Embryonic facial prominence (tissue), 1 donor: ENCODE measurements at regions not wholly inside any gene's neighbourhood (a gene's known extent, or its start where the extent isn't known, plus 50 kb on each side); places are given as distances from the start of the nearest gene placed in this dataset.

Experiments
- DNase-seq: peaks from one replicate; pipeline ENCODE4 v3.0.0-alpha.2; 2016; ENCODE audit errors: extremely low spot score

DNA sequence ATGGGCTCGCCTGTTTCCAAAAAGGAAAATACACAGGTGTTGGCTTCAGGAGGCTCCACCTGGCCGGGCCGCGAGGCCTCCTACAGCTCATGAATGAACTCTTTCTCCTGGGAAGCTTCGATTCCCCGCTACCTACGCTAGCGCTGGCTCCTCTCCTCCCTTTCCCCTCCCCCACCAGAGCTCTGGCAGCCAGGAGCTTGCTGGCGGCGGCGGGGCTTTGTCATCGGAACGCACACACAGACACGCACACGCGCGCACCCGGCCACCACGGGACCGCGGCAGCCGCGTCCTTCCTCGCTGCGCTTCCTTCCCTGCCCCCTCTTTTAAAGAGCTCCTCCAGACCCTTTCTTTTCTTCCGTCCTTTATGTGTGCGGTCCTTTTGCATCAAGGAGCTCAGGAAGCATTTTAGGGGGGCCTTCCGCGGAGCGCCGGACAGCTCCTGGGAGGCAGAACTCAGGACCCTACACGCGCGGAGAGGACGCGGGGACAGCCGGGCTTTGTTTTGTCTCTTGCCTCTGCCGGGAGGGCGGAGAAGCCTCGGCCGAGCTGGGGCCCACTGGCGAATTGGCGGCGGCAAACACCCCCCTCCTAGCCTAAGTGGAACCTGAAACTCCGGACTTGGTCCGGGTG lies 70.2 kb upstream of the BCOR start:
- DNase-seq = no peak

DNA sequence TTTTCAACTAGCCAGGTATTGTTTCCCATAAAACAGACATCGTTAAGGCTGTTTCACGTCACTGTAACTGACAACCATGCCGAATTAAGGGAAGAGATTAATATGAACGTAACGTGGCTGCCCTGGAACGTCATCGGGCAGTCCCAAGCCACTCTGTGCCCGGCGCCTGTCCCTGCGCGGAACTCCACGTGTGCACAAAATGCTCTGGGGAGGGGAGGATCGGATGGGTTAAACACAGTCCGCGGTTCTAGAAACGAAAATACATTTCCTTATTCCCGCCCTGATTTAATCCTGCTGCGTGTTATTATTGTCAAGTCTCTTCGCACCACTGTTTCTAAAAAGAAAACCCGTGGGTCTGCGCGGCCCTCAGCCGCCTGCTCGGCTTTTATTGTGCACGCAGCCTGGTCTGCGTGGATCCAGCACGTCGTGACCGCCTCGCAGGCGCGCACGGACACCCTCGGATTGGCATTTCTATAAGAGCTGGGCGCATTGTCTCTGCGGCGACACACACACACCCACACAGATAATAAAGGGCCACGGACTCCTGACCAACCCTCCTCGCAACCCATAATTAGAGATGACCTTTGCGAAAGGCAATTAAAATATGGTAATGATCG lies 69.6 kb upstream of the BCOR start:
- no peak for DNase-seq

GRCh38 chrX:40166582-40166981 lies 68.8 kb upstream of the BCOR start:
- no peak for DNase-seq

DNA sequence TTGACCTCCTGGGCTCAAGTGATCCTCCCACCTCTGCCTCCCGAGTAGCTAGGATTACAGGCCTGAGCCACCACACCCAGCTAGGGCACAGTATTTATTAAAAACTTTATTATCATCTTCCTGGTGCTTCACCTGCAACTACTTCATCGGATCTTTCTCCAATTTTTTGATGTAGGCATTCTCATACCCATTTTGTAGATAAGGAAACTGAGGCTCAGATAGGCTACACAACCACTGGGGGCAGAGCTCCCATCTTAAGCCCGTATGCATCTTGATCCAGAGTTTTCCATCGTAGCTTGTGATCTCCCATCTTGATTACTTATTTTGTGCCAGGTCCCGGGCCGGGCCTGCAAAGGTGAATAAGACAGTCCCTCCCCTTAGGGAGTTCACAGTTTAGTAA lies 68.1 kb upstream of the BCOR start:
- no peak for DNase-seq

- DNase-seq = no peak
These were observed 67.4 kb upstream of the BCOR start for GRCh38 chrX:40165206-40165605.

- DNase-seq = no peak
These were observed 67.0 kb upstream of the BCOR start for GRCh38 chrX:40164751-40165150.

- DNase-seq = no peak
These were observed 60.4 kb upstream of the BCOR start for GRCh38 chrX:40158036-40158706.

DNA sequence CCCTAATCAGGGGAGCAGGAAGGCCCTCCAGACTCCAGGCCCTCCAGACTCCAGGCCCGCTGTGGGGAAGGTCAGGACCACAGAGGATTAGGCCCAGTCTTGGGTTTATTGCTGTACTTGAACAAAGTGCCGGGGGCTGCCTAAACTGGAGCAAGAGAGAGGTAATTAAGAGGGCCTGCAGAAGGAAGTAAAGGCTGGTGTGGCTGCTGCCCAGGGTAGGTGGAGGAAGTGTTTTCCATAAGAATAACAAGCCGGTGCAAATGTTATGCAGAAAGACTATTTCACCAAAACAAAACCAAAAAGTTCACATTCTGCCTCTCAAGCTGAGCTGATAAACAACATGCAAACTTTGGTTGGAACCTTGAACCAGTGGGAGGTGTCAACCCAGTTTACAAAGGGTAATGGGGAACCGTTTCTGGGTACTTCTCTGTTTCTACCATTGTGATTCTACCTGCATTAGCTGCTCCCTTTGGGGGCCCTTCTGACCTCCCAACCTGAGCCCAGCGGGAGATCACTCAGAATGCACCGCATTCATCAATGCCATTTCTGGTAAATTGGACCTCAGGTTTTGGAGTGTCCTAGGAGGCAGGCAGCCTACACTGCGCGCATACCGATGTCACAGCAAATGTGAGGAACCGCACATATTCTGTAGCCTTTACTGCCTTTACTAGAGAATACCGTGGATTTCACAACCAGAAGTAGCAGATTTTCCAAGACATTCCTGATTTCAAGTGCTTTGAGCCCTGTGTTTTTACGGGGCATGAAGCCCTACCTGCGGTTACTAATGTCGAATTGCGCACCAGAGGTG lies 59.7 kb upstream of the BCOR start:
- no peak for DNase-seq

GRCh38 chrX:40156470-40157227 lies 58.9 kb upstream of the BCOR start:
- no peak for DNase-seq

- no peak for DNase-seq
These were observed 58.1 kb upstream of the BCOR start for GRCh38 chrX:40155589-40156469.

DNA sequence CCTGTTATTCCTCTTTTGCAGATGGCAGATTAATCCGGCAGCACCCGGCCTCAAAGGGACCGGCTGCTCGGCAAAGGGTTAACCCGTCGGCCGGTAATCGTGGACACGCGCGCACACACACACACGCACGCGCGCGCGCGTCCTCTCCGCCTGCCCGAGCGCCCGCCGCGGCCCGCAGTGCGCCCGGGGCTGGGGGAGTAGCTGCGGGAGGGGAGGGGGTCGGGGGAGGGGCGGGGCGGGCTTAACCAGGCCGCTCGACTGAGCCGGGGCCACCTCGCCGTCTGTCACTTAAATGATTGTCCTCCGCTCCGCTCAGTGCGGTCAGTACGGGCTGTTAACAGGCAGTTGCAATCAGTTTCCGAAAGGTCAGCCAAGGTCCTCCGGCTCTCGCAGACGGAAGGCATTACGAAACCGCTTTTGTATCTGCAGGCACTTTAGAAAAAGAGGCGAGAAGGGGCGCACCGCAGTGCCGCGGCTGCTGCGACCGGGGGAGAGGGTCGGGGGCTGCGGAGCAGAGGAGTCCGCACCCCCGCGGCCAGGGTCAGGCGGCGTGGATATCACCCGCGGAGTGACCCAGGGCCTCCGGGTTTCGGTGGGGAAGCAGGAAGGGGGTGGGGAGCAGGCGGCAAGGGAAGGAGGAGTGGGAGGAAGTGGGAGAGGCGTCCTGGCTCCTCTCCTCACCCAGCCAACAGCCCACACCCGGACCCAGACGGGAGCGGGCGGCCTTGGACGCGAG lies 57.3 kb upstream of the BCOR start:
- DNase-seq = no peak

DNA sequence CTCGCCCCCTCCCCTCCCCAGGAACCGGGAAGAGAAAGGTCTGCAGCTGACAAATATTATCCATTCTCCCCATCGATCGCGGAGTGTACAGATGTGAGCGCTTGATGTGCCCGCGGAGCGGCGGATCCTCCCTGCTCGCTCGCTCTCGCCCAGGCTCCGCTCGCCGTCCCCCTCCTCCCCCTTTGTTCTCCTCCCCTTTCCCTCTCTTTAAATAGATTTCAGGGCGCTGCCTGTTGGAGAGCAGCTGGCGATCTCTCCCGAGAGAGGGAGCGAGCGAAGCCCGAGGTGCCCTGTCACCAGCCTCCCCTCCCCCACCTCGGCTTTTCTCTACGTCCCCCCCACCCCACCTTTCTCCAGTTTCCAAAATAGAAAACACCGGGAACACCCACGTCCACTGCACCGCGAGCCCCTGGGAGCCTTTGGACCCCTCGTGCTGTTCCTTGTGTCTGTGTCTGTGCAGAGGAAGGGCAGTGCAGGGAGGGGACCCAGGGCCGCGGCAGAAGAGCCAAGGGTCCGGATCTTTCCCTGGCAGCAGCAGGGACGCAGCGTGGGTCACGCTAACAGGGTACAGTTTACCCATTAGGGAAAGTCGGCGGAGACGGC lies 56.6 kb upstream of the BCOR start:
- DNase-seq = no peak

GRCh38 chrX:40153345-40154249 lies 55.8 kb upstream of the BCOR start:
- no peak for DNase-seq

- no peak for DNase-seq
These were observed 55.1 kb upstream of the BCOR start for GRCh38 chrX:40152741-40153344.

DNA sequence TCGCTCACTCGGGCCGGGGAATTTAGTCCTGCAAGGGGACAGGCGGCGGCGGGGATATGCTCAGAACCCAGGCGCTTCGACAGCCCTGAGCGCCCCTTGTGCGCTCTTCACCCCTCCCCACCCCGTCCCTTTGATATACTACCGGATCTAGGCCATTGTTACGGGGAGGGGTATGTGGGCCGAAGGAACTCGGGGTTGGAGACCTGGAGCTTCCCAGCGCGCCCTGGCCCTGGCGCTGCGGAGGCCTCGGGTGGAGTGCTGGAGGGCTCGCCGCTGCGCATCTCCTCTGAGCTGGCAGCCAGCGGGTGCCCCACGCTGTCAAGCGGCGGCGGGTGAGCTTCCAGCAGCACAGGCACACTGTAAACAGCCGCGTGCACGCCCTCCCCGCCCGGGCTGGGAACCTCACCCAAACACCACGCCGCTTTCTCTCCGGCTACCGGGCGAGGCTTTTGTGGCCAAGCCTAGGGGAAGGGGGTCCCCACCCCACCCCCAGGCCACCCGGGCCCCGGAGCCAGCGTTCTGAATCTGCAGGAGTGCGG lies 54.5 kb upstream of the BCOR start:
- no peak for DNase-seq

DNA sequence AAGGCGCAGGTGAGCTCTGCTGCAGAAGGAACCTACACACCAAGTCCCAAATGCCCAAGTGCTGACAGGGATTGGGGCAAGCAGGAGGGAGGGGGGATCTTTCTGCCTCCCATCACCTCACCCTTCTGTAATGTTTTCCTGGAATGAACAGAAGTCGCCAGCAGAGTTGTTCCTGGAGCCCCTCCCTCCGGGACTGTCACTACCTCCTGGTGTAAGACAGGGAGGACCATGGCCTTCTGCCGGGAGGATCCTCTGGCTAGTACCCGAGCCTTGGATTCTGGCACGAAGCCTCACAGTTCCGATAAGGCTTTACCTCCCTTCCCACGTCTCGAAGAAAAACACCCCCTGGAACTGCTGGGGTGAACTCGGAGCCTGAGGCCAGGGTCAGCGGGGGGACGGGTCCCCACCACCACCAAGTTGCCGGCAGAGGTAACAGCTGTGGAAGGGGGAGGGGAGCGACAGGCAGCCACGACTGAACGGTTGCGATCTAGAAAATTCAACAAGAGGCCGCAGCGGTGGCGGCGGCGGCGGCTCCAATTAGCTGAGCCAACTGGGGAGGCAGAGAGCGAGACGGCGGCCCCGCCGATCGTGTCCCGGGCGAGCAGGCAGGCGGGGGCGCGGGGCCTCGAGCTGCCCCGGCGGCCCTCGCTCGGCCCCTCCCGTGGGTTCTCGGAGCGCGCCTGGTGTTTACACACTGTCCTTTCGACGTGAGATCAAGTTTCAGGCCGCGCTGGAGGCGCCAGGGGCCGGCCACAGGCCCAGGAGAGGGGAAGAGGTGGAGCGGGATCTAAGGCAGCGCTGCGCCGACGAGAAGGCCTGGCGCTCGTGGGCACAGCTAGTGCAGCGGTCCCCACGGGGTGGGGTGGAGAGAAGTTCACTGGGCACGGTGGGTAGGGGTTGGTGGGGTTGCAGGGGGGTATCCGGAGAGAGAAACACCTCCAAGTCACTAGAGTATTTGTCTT lies 53.7 kb upstream of the BCOR start:
- no peak for DNase-seq

DNA sequence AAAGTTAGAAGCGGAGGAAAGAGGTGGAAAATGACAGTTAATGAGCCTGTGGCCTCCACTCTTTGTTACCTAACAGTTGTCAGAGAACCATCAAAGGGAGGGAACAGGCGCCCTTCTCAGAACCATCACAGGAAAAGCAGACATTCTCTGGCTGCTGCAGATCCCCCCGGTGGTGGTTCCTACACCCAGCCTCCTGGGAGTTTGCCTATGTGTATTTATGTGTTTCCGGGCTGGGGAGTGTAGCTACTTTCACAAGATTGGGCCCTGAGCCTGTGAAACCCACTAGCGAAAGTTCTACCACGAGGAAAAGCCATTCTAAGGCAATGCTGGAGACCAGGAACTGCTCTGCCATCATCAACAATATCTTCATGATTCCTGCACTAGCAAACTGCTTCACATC lies 52.7 kb upstream of the BCOR start:
- DNase-seq = no peak
